Psoas muscle (tissue), 7 donors: ENCODE measurements at regions not wholly inside any gene's neighbourhood (a gene's known extent, or its start where the extent isn't known, plus 50 kb on each side); places are given as distances from the start of the nearest gene placed in this dataset.

Source experiments
- ATAC-seq, 4 donors: fragments of 200-7000 bp; cut with Tn5 transposase; one replicate each; pipeline ENCODE4 v1.9.1; 2020; ENCODE audit warnings: moderate library complexity in 3 of 4, mild to moderate bottlenecking in 2 of 4
- DNase-seq, 2 donors: peaks; one replicate each; pipeline ENCODE4 v3.0.0-alpha.2; 2020
- H3K27ac ChIP-seq: fragments of 200-600 bp; one replicate; pipeline ENCODE4 v1.8.0; 2022
- H3K27me3 ChIP-seq, 3 donors: fragments of 200-600 bp in 1 of 3; one replicate each; pipeline versions ENCODE4 v1.6.1 to v1.8.0; 2013 to 2022; ENCODE audit warnings: low read length in 2 of 3, mild to moderate bottlenecking in 2 of 3, moderate library complexity in 1 of 3; ENCODE audit not compliant: insufficient read depth in 3 of 3
- H3K36me3 ChIP-seq, 2 donors: fragments of 200-600 bp in 1 of 2; one replicate each; pipeline versions ENCODE4 v1.6.1 to v1.8.0; 2013 to 2022; ENCODE audit warnings: low read depth in 1 of 2, mild to moderate bottlenecking in 1 of 2, moderate library complexity in 1 of 2; ENCODE audit not compliant: insufficient read depth in 1 of 2
- H3K4me1 ChIP-seq: fragments of 200-600 bp; one replicate; pipeline ENCODE4 v1.8.0; 2022
- H3K4me3 ChIP-seq: fragments of 200-600 bp; one replicate; pipeline ENCODE4 v1.8.0; 2022; ENCODE audit warnings: mild to moderate bottlenecking
- H3K9me3 ChIP-seq: fragments of 200-600 bp; one replicate; pipeline ENCODE4 v1.8.0; 2022
- WGBS, 3 donors: extraction: QIAGEN DNeasy Blood & Tissue Kit; methylation state at CpG; one replicate each; pipeline versions ENCODE4 v1.1.6 to v1.1.7; 2013; 5-methylcytosine and 5-hydroxymethylcytosine counted together
- intact Hi-C, 2 donors: fragments of 100-400 bp; cut with DNase I; formaldehyde crosslinking; loops; one replicate each; pipeline versions ENCODE4 v1.11.0 to v1.14.2; 2022
- TF ChIP-seq, protein P1 (sequence below): fragments of 200-600 bp; IDR thresholded peaks from one replicate; pipeline ENCODE4 v1.8.0; 2022; ENCODE audit warnings: antibody characterized with exemption
- donor health status: healthy with polysubstance abuse.
- donor health status: DM: no; HTN: no; CAD: no; lungs with moderate emphysema.
- donor health status: Bipolar disorder and iron deficiency.
- donor health status: healthy.
- donor health status: DM: yes; HTN: yes; CAD: no.
- donor health status: DM: no; HTN: no; CAD: no.
- donor health status: DM: yes; HTN: yes; CAD: no.

DNA sequence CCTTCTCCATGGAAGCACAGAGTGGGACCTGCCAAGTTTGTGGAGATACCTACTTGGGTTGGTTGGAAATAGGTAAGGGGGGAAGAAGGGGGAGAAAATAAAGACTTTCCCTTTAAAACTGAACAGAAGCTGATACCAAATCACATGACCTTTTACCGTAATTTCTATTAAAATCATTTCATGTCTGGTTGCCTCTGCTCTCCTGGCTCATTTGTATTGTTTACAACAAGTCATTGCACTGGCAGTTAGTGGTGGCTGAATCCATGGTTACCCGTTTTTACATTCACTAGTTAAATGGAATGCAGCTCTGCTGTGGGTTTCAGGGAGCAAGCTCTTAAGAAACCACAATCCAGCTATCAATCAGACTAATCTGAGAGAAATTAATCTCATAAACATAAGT lies 353.7 kb upstream of the ESRRG start:
- peak overlapping the region; percentile 54 for H3K27ac ChIP-seq
- H3K27me3 ChIP-seq: no peaks in the 10 kb centered on the region
- no peaks in the 10 kb centered on the region for H3K9me3 ChIP-seq
- DNase-seq: no peak
- H3K4me3 ChIP-seq: peak overlapping the region; percentile 54
- WGBS, 3 donors: 16 to 27% (median 19%) methylated on average over 2 of the region's 2 CpGs
- H3K36me3 ChIP-seq: no peaks in the 10 kb centered on the region
- H3K4me1 ChIP-seq: peaks cover 4% of the 10 kb centered on the region
- intact Hi-C loops: loop anchor here in 1 of 2 donors (5.0 kb wide), 1 partner anchor 330 kb away; no protein-coding TSS in a partner anchor
- peak in 2 of 4 donors; percentile 44 to 51 for ATAC-seq
- TF ChIP-seq, protein P1, sequence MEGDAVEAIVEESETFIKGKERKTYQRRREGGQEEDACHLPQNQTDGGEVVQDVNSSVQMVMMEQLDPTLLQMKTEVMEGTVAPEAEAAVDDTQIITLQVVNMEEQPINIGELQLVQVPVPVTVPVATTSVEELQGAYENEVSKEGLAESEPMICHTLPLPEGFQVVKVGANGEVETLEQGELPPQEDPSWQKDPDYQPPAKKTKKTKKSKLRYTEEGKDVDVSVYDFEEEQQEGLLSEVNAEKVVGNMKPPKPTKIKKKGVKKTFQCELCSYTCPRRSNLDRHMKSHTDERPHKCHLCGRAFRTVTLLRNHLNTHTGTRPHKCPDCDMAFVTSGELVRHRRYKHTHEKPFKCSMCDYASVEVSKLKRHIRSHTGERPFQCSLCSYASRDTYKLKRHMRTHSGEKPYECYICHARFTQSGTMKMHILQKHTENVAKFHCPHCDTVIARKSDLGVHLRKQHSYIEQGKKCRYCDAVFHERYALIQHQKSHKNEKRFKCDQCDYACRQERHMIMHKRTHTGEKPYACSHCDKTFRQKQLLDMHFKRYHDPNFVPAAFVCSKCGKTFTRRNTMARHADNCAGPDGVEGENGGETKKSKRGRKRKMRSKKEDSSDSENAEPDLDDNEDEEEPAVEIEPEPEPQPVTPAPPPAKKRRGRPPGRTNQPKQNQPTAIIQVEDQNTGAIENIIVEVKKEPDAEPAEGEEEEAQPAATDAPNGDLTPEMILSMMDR: no peak

DNA sequence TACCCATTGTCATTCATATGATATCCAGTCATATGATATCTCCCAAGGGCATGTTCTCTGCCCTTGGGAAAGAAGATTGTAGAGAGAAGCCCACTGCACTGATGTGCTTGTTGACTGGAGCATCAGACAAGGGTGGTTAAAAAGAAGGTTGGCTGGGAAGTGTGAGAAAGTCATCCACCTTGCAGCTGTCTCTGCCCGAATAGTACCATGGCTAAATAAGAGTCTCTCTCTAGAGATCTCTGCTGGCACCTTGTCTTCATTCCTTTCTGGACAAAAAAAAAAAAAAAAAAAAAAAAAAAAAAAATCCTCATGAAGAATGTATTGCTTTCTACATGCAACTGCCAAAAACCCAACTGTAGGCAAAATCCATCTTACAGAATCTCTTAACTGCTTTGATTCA lies 349.7 kb upstream of the ESRRG start:
- peaks cover 2% of the 10 kb centered on the region for H3K4me1 ChIP-seq
- H3K27me3 ChIP-seq: no peaks in the 10 kb centered on the region
- H3K9me3 ChIP-seq: no peaks in the 10 kb centered on the region
- intact Hi-C loops: no loop called here
- ATAC-seq: no peak
- H3K36me3 ChIP-seq: no peaks in the 10 kb centered on the region
- TF ChIP-seq, protein P1: no peak
- 22 to 43% (median 33%) methylated on average over 1 of the region's 1 CpG for WGBS, 3 donors
- no peak for DNase-seq
- H3K4me3 ChIP-seq: no peak overlapping the region
- no peak overlapping the region for H3K27ac ChIP-seq

- Histone ChIP-seq H3K4me1 (no peaks in the 10 kb centered on the region), H3K36me3 (no peaks in the 10 kb centered on the region), H3K9me3 (no peaks in the 10 kb centered on the region), H3K27ac (no peak overlapping the region), H3K4me3 (no peak overlapping the region), H3K27me3 (no peaks in the 10 kb centered on the region)
- no peak for DNase-seq
- 58 to 76% (median 65%) methylated on average over 1 of the region's 1 CpG for WGBS, 3 donors
- TF ChIP-seq, protein P1: no peak
- no peak for ATAC-seq
- intact Hi-C loops: no loop called here
Observed at GRCh38 chr1:217067642-217068041, 344.4 kb upstream of the ESRRG start.

GRCh38 chr1:217066794-217067193 lies 343.6 kb upstream of the ESRRG start:
- peak; percentile 51 to 85 (median 74) for ATAC-seq

More at GRCh38 chr1:217066794-217067193, 343.6 kb upstream of the ESRRG start:
- Histone ChIP-seq H3K36me3 (no peaks in the 10 kb centered on the region), H3K4me3 (no peak overlapping the region), H3K27me3 (no peaks in the 10 kb centered on the region), H3K27ac (no peak overlapping the region), H3K9me3 (no peaks in the 10 kb centered on the region), H3K4me1 (no peaks in the 10 kb centered on the region)
- TF ChIP-seq, protein P1: no peak
- 39 to 61% (median 42%) methylated on average over 3 of the region's 3 CpGs for WGBS, 3 donors
- intact Hi-C loops: no loop called here
- DNase-seq: no peak
